GM18951 (cell line): ENCODE measurements at regions not wholly inside any gene's neighbourhood (a gene's known extent, or its start where the extent isn't known, plus 50 kb on each side); places are given as distances from the start of the nearest gene placed in this dataset.
"Not testable (repeated sequence)": the region's sequence is repeated elsewhere in the genome, so short reads cannot be mapped to it uniquely, and the experiment has no call there.

Experiments used
- POLR2A ChIP-seq: IDR thresholded peaks from 4 replicates; pipeline ENCODE4 v1.6.1; 2011; ENCODE audit warnings: mild to moderate bottlenecking; ENCODE audit not compliant: insufficient read length, insufficient read depth; ENCODE audit errors: extremely low read depth
- in situ Hi-C: fragments of 300-500 bp; cut with MboI; formaldehyde crosslinking; loops from one replicate; pipeline ENCODE4 v1.12.0; 2022; ENCODE audit warnings: low sequenced_read_pairs, mixed read lengths, inconsistent platforms; ENCODE audit not compliant: unreplicated experiment

DNA sequence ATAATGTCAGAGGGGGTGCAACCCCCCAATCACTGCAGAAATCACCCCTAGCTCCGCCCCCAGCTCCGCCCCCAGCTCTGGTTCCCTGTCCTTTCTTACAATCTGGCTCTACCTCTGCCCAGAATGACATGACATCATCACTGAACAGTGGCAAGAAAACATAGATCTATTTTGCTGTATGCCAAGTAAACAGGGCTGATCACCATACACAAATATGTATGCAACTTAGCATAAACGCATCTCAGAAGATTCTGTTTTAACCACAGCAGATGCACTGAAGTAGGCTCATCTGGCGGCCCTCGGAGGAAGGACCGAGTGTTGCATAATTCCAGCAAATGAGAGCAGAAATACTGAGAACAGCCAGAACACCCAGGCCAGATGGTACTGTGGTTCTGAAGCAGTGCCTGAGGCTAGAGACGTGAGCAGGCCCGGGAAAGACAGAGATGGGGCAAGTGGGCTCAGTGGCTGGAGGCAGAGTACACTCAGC lies 293.3 kb upstream of the KLF14 start:
- TF ChIP-seq POLR2A = no peak
- in situ Hi-C loops = no loop called here

DNA sequence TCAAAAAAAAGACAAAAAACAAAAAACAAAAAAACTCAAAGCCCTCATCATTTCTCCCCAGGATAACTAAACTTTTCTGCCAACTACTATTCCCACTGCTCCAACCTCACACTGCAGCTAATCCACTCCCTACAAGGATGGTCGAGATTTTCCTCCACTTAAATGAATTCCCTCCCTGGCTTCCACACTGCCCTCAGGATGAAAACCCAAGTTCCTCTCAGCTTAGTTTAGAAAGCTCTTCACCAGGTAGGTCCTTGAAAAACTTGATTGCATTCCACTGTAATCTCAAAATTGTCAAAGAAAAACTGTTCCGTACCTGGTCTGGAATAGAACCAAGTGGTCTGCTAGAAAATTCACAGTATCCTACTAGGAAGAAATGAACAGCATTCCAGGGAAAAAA lies 294.3 kb upstream of the KLF14 start:
- in situ Hi-C loops = no loop called here
- no peak for TF ChIP-seq POLR2A

DNA sequence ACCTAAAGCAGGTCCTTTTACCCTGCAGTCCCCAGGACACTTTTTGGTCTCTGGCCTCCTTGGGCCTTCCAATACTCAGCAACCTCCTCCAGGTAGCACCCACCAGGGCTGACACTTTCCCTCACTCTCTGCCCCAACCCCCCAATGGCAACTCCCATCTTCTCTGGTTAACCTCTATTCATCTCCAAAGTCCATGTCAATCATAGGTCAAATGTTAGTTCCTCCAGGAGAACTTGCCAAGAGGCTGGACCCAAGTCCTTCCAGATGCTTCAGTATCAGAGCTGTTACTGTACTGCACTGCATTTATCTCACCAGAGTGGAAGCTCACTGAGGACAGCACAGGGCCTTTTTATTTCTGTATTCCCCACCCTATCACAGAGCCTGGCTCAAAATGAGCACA lies 295.0 kb upstream of the KLF14 start:
- in situ Hi-C loops = no loop called here

DNA sequence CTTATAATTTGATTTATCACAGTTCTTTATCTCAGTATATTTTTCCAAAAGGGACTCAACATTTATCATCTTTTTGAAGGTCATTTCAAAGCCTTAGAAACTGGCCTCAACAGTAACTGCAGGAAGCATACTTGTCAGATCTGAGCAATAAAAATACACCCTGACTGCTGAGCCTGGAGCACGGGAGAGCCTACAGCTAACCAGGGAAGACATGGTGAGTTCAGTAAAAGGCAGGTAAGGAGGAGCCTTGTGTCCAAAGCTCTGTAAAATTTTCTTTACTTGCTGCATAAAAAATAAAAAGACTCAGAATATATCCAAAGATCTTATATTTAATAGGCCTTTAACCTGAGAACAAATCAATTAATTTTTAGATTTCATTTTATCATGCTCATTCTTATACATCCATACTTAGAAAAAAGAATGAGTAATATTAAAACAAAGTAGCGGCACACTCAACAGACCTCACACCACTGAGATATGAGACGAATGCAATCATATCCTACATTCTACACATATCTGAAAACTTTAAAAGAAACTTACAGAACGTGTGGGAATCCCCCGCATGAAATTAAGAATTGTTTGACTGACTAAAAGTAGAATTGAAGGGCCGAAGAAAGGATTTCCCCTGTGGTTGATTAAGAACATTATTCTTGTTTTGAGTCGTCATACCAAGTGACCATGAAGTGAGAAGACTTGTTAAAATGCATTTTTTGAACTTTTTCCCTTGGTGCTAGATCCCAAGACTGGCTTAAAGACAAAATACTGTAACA lies 296.4 kb upstream of the MKLN1 start:
- in situ Hi-C loops = no loop called here
- no peak for TF ChIP-seq POLR2A

More for the DNA sequence above, 295.0 kb upstream of the KLF14 start:
- TF ChIP-seq POLR2A = no peak

DNA sequence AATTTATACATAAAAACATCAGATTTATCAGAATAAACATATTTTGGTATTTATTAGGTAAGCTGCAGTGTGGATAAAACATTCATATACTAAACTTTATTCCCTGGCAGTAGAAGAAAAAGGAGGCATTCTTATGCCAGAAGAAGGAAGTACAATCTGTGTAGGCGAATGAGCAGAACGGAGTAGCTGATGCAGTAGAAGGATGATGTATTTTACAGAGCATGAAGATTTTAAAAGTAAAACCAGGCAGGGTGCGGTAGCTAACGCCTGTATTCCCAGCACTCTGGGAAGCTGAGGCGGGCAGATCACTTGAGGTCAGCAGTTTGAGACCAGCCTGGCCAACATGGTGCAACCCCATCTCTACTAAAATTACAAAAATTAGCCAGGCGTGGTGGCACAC lies 294.9 kb upstream of the MKLN1 start:
- in situ Hi-C loops = no loop called here

DNA sequence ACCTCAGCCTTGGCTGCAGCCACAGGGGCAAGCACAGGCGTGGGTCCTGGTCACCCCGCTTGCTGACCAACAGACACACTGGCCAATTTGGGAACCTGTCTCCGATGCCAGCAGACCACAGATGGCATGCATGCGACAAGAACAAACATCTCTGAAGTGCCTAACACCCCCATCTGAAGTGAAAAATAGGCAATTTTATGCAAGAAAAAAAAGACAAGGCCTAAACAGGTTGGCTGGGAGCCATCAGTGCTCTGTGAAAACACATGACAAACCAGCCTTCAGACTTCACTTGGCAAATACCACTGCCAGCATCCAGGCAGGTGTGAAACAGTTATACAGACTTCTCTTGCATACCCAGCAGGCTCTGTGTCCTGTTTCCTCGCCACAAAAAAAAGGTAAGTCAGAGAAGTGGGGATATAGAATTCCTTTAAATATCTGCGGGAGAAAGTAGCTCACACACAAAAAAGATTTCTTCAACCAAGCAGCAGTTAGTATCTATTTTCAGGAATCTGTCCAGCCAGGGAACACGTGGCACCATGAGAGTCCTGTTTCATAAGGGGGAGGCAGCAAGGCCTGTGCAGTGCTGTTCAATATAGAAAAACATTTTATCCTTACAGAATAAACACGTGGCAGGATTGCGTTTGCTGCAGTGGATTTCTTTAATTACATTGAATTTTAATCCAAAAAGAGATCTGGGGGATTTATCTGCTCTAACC lies 293.4 kb upstream of the MKLN1 start:
- in situ Hi-C loops = no loop called here

More for the DNA sequence above, 294.9 kb upstream of the MKLN1 start:
- TF ChIP-seq POLR2A = no peak

DNA sequence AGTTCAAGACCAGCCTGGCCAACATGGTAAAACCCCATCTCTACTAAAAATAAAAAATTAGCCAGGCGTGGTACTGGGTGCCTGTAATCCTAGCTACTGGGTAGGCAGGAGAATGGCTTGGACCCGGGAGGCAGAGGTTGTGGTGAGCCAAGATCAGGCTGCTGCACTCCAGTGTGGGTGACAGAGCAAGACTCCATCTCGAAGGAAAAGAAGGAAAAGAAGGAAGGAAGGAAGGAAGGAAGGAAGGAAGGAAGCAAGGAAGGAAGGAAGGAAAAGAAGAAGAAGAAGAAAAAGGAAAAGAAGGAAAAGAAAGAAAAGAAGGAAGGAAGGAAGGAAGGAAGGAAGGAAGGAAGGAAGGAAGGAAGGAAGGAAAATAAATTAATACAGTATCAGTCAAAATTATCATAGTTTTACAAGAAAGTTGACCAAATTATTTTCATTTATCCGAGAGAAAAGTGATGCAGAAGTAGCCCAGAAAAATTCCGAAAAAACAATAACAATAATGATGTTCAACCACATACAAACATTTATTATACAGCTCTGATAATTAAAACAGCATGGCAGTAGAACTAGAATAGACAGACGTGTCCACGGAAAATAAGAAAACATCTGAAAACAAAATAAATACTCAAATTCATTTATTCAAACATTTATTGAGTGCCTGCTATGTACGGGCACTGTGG lies 292.4 kb upstream of the MKLN1 start:
- TF ChIP-seq POLR2A = no peak
- in situ Hi-C loops = no loop called here

More for the DNA sequence above, 293.4 kb upstream of the MKLN1 start:
- TF ChIP-seq POLR2A = no peak

DNA sequence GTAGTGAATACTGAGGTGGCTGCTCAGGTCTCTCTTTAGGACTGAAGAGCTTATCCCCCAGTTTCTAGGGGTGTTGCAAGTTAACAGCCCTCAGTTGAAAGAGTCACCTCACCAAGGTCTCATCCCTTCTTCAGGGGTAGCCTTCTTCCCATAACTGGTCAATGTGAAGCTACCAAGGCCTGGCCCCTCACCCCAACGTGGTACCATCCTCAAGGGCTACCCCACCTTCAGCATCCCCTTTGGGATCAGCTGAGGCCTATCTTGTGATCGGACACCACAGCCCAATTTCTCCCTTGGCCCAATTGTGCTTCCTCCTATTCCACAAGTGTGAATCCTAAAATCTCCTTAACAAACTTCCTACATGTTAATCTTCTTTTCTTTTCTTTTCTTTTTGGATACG lies 289.5 kb upstream of the MKLN1 start:
- TF ChIP-seq POLR2A = no peak
- in situ Hi-C loops = no loop called here

DNA sequence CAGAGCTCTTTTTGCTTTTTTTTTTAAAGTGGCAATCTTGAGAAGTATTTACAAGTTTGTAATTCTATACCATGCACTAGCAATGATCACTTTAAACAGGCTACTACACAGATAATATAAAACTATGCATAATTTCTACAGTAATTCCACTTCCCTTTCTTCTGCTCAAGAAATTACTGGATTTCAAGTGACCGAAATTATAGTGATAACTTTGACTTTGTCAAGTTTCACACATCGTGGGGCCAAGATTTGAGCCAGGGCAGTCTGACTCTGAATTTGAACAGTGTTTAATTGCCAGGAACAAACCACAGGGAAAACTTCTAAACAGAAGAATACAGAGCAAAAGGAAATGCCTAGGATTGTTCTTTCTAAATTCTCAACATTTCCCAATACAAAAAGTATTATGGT lies 288.3 kb upstream of the MKLN1 start:
- in situ Hi-C loops = no loop called here

DNA sequence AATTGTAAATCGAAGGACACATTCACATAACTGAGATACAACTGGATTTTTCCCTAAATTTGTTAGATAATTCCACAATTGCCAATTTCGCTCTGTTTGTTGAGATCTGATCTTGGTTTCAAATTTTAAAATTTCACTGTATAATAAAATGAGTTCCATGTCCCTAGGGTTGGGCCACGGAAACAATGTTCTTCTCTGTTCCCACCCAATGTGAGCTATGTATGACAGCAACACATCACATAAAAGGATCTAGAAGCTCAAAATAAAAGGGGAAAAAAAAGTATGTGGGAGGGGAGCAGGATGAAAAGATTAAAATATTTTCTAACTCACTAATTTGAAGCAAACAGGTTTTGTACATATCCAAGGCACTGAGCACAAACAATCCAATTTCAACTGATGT lies 287.8 kb upstream of the MKLN1 start:
- in situ Hi-C loops = no loop called here

More for the DNA sequence above, 288.3 kb upstream of the MKLN1 start:
- no peak for TF ChIP-seq POLR2A

DNA sequence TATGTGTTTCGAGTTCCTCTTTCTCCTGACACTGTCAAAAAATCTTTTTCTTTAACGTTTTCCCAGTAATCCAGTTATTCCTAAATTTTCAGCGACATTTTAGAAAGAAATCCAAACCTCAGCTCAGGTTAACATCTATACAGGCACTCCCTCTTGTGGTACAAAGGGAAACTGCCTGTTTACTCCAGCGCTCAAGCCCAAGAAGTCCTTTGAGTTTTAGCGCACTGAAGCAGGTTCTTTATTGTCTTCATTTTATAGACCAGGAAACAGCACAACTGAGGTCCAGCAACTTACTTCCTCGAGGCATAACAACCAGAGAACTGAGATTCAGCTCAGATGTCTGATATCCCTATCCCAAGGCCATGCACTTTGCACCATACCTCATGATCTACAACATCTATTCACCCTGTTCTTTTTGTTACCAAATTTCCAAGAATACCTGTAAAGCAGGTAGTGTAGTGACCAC lies 287.2 kb upstream of the MKLN1 start:
- no peak for TF ChIP-seq POLR2A
- in situ Hi-C loops = no loop called here

More for the DNA sequence above, 287.8 kb upstream of the MKLN1 start:
- no peak for TF ChIP-seq POLR2A

DNA sequence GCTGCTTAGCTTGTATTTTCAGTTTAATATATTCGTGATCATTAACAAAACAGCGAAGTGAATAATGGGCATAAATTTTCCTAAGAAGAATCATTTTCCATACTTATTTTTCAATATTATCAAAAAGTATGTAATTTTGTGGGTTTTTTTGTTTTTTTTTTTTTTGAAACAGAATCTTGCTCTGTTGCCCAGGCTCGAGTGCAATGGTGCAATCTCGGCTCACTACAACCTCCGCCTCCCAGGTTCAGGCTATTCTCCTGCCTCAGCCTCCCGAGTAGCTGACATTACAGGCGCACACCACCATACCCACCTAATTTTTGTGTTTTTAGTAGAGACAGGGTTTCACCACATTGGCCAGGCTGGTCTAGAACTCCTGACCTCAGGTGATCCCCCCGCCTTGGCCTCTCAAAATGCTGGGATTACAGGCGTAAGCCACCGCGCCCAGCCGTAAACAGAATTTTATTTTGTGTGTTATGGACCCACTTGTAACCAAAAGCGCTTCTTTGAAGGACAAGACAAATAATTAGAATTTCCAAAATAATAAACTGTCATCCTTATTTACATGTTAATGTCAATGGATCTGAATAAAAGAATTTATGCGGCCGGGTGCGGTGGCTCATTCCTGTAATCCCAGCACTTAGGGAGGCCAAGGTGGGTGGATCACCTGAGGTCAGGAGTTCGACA lies 286.5 kb upstream of the MKLN1 start:
- in situ Hi-C loops = not testable (repeated sequence)
